ENCODE measurements at regions not wholly inside any gene's neighbourhood (a gene's known extent, or its start where the extent isn't known, plus 50 kb on each side); places are given as distances from the start of the nearest gene placed in this dataset.

DNA sequence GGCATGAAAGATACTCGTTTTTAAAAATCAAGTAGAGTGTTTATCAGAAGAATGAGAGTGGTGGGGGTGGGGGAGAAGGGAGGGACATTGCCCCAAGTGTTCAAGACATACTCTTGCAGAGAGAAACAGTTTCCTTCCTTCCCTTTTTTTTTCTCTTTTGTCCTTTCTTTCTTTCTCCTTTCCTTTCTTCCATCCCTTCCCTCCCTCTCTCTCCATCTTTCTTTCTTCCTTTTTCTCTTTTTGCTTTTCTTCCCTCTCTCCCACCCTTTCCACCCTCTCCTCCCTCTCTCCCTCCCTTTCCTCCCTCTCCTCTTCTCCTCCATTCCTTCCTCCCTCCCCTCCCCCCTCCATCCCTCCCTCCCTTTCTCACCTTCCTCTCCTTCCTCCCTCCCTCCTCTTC is 478.3 kb upstream of the EDIL3 start:
- DNase-seq (ENCODE audit: low read depth), result no peak
- no peak overlapping the region for H3K4me3 ChIP-seq (ENCODE audit: low read length)
- TF ChIP-seq, protein P1, sequence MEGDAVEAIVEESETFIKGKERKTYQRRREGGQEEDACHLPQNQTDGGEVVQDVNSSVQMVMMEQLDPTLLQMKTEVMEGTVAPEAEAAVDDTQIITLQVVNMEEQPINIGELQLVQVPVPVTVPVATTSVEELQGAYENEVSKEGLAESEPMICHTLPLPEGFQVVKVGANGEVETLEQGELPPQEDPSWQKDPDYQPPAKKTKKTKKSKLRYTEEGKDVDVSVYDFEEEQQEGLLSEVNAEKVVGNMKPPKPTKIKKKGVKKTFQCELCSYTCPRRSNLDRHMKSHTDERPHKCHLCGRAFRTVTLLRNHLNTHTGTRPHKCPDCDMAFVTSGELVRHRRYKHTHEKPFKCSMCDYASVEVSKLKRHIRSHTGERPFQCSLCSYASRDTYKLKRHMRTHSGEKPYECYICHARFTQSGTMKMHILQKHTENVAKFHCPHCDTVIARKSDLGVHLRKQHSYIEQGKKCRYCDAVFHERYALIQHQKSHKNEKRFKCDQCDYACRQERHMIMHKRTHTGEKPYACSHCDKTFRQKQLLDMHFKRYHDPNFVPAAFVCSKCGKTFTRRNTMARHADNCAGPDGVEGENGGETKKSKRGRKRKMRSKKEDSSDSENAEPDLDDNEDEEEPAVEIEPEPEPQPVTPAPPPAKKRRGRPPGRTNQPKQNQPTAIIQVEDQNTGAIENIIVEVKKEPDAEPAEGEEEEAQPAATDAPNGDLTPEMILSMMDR (IDR thresholded peaks at IDR 0.05; ENCODE audit: insufficient read depth, low read depth, low read length, missing control alignments), result no peak

DNA sequence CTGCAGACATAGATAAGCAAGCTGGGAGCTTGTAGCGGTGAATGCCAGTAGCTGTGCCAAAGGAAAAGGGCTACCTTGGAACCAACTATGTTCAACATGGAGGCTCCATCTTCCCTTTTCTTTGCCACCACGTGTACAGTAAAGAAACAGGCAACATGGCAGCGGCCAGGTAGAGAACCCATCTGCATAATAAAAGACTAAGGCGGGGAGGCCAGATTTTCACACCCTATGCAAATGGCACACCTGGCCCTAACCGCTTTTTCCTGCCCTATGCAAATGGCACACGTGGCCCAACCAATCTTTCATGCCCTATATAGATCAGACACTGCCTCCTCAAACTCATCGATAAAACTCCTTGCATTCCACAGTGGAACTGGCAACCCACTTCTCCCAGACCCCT is 477.5 kb upstream of the EDIL3 start:
- TF ChIP-seq, protein P1 (IDR thresholded peaks at IDR 0.05; ENCODE audit: insufficient read depth, low read depth, low read length, missing control alignments), result no peak
- DNase-seq (ENCODE audit: low read depth), result no peak
- no peak overlapping the region for H3K4me3 ChIP-seq (ENCODE audit: low read length)

DNA sequence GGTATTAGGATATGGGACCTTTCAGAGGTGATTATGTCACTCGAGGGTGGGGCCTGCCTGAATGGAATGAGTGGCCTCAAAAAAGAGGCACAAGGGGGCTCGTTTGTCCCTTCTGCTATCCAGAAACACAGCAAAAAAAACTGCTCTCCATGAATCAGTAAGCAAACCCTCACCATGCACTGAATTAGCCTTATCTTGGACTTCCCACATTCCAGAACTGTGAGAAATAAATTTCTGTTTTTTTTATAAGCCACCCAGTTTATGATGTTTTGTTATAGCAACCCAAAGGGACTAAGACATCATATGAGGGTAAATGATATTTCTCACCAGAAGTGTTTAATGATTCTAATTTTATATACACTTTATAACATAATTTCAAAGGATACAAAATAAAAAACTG is 476.6 kb upstream of the EDIL3 start:
- no peak overlapping the region for H3K4me3 ChIP-seq (ENCODE audit: low read length)
- DNase-seq (ENCODE audit: low read depth), result no peak
- TF ChIP-seq, protein P1 (IDR thresholded peaks at IDR 0.05; ENCODE audit: insufficient read depth, low read depth, low read length, missing control alignments), result no peak

DNA sequence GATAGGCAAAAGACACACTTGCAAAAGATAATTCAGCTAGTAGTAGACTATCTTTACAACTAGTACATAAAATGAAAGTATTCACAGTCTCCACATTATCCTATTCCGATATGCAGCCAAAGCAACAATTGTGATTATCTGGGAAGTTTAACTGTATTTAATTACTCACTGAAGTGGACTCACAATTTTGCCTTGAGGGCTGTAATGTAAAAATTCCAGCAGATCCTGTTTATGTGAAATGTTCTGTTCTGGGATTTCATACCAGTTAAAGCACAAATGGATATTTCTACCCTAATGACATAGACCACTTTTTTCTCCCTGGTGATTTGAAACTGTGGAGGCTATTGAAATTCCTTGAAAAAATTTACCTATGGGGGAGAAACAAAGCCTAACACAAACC is 474.4 kb upstream of the EDIL3 start:
- TF ChIP-seq, protein P1 (IDR thresholded peaks at IDR 0.05; ENCODE audit: insufficient read depth, low read depth, low read length, missing control alignments), result no peak
- DNase-seq (ENCODE audit: low read depth), result peak; percentile 55
- H3K4me3 ChIP-seq (ENCODE audit: low read length), result no peak overlapping the region

DNA sequence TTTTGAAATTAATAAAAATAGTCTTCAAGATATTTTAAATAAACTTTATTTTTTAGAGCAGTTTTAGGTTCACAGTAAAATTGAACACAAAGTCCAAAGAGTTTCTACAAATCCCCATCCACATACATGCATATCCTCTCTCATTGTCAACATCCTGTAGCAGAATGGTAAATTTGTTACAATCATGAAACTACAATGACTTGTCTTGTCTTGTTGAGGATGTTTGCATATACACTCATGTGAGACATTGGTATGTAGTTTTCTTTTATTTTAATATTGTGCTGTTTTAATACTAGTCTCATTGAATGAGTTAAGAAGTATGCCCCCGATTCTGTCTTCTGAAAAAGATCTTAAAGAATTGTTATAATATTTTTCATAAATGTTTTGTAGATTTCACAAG is 447.0 kb upstream of the EDIL3 start:
- DNase-seq (ENCODE audit: low read depth), result peak; percentile 75
- TF ChIP-seq, protein P1 (IDR thresholded peaks at IDR 0.05; ENCODE audit: insufficient read depth, low read depth, low read length, missing control alignments), result no peak
- no peak overlapping the region for H3K4me3 ChIP-seq (ENCODE audit: low read length)

DNA sequence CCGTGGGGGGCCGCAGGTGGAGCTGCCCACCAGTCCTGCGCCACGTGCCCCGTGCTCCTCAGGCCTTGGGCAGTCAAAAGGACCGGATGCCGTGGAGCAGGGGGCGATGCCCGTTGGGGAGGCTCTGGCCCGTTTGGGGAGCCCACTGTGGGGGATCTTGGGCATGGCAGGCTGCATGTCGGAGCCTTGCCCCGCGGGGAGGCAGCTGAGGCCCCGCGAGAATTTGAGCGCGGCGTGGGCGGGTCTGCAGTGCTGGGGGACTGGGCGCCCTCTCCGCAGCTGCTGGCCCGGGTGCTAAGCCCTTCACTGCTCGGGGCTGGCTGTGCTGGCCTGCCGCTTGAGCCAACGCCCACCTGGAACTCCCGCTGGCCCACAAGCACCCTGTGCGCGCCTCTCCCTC is 445.6 kb upstream of the EDIL3 start:
- H3K4me3 ChIP-seq (ENCODE audit: low read length), result no peak overlapping the region
- TF ChIP-seq, protein P1 (IDR thresholded peaks at IDR 0.05; ENCODE audit: insufficient read depth, low read depth, low read length, missing control alignments), result no peak

DNA sequence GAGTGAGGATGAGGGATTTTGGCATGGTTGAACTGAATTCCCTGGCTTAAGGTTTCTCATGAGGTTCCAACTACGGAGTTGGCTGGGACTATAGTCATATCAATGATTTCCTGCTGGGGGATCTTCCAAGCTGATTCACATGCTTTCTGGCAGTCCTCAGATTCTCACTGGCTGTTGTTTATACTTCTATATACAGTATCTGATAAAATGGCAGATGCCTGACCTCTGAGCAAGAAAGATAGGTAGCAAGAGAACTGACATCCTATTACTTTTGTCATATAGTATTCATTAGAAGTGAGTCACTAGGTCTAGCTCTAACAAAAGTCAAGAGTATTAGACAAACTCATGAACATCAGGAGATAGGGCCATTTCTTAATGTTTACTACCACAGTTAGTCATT is 440.9 kb upstream of the EDIL3 start:
- peak; percentile 13 for DNase-seq (ENCODE audit: low read depth)
- TF ChIP-seq, protein P1 (IDR thresholded peaks at IDR 0.05; ENCODE audit: insufficient read depth, low read depth, low read length, missing control alignments), result no peak
- H3K4me3 ChIP-seq (ENCODE audit: low read length), result no peak overlapping the region

More for the DNA sequence above, 445.6 kb upstream of the EDIL3 start:
- no peak for DNase-seq (ENCODE audit: low read depth)
